Rectal smooth muscle tissue (tissue), 1 donor: ENCODE measurements at regions not wholly inside any gene's neighbourhood (a gene's known extent, or its start where the extent isn't known, plus 50 kb on each side); places are given as distances from the start of the nearest gene placed in this dataset.

Experiments used
- H3K27ac ChIP-seq: one replicate; pipeline ENCODE4 v1.7.0; 2013; ENCODE audit warnings: low read depth, low read length, inconsistent platforms
- H3K27me3 ChIP-seq: one replicate; pipeline ENCODE4 v1.7.0; 2013; ENCODE audit warnings: low read length; ENCODE audit not compliant: control insufficient read depth, insufficient read depth
- H3K36me3 ChIP-seq: one replicate; pipeline ENCODE4 v1.7.0; 2013; ENCODE audit warnings: low read length; ENCODE audit not compliant: control insufficient read depth, insufficient read depth
- H3K4me1 ChIP-seq: one replicate; pipeline ENCODE4 v1.7.0; 2013; ENCODE audit warnings: low read length; ENCODE audit not compliant: control insufficient read depth, insufficient read depth
- H3K4me3 ChIP-seq: one replicate; pipeline ENCODE4 v1.7.0; 2013; ENCODE audit warnings: low read length
- H3K9ac ChIP-seq: one replicate; pipeline ENCODE4 v1.7.0; 2013; ENCODE audit warnings: low read length

DNA sequence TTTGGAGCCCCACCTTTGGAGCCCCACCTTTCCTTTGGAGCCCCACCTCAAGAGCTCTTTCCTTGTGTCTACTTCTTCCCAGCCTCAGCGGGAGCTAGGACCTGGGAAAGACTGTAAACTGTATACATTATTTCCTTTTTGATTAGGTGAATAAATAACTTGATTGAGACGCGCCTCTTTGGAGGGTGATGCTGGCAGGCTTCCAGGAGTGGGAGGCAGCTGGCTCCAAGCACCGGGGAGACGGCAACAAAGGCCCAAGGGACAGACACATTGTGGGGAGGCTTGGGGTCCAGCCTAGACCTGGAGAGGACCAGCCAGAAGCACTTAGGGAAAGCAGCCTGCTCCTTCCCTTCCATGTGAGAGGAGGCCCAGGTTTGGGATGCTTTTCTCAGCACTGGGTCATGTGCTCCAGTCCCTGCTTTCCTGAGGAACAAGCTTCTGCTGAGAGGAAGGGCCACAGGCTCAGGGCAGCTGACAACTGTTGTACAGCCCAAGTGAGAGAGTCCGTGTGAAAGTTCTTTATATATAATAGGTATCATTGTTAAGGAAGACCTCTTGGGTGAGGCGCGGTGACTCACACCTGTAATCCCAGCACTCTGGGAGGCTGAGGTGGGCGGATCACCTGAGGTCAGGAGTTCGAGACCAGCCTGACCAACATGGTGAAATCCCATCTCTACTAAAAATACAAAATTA lies 297.2 kb upstream of the SLC14A2 start:
- H3K4me1 ChIP-seq: no peaks in the 10 kb centered on the region
- H3K36me3 ChIP-seq: no peaks in the 10 kb centered on the region
- no peak overlapping the region for H3K9ac ChIP-seq
- H3K4me3 ChIP-seq: no peak overlapping the region
- no peak overlapping the region for H3K27ac ChIP-seq
- H3K27me3 ChIP-seq: no peaks in the 10 kb centered on the region

DNA sequence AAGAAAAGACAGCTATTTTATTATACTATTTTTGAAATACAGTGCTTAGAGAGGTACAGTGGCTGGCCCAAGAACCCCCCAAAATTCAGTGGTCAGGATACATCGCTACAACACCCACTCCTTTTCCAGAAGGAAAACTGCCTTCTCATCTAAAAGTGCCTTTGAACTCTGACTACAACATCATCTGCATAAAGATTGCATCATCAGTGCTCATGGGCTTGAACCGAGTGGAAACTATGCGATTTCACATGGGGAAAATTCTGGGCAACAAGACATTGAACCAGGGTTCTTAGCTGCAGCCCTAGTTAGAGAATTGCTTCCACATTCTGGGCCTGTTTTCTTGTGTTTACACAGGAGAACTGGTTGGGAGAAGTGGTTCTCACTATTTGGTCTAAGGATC lies 294.6 kb upstream of the SLC14A2 start:
- no peak overlapping the region for H3K4me3 ChIP-seq
- H3K27me3 ChIP-seq: no peaks in the 10 kb centered on the region
- no peak overlapping the region for H3K9ac ChIP-seq
- no peaks in the 10 kb centered on the region for H3K4me1 ChIP-seq
- H3K36me3 ChIP-seq: no peaks in the 10 kb centered on the region
- no peak overlapping the region for H3K27ac ChIP-seq

DNA sequence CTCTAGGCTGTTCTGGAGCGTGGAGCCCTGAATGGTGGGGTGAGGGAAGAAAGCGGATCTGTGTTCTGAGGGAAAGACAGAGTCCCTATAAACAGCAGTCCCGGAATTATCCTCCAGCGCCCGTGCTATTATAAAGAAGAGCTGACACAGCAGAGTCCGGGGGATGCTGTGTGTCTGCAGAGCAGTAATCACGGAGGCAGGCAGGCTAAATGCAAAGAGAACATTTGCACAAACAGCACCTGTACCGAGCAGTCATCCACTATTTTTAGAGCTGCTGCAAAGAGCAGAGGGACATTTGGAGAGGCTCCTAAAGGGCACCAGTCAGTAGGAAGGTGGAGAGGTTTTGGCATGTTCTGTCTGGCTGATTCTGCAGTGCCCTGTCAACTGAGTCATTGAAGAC lies 293.8 kb upstream of the SLC14A2 start:
- H3K27me3 ChIP-seq: no peaks in the 10 kb centered on the region
- no peak overlapping the region for H3K9ac ChIP-seq
- no peak overlapping the region for H3K27ac ChIP-seq
- H3K36me3 ChIP-seq: no peaks in the 10 kb centered on the region
- no peak overlapping the region for H3K4me3 ChIP-seq
- H3K4me1 ChIP-seq: no peaks in the 10 kb centered on the region

DNA sequence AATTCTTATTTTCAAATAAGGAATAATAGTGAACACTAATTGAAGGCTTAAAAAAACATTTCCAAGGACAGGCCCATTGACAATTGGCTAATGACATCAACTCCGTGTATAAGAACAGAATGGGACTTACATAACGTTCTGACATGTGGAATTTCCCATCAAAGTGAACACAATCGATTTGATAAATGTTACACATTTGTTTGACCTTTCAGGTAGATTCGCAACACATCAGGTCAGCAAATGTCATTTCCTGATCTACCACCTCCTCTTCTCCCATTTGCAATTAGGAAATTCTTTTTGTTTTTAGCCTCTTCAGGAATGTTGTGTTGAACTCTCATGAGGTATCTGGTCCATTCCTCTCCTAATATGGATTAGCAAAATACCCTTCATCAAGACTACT lies 292.9 kb upstream of the SLC14A2 start:
- Histone ChIP-seq H3K36me3 (no peaks in the 10 kb centered on the region), H3K27me3 (no peaks in the 10 kb centered on the region), H3K9ac (no peak overlapping the region), H3K27ac (no peak overlapping the region), H3K4me1 (no peaks in the 10 kb centered on the region), H3K4me3 (no peak overlapping the region)

DNA sequence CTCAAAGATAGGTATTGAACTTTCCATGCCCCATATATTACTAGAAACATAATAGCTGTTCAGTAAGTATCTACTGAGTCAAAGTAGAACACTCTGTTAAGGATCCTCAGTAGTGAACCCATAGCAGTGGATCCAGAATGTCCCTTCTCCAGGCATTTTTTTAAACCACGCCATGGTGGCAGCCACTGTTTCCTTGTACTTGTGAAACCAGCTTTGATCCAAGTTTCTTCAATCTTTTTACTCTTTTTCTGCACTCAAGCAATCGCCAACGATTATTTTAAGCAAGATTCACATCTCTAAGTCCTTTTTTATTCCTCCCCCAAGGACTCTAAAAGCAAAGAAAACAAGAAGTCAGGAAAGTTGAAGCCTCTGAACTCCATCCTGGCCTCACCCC lies 291.2 kb upstream of the SLC14A2 start:
- Histone ChIP-seq H3K36me3 (no peaks in the 10 kb centered on the region), H3K4me1 (no peaks in the 10 kb centered on the region), H3K4me3 (no peak overlapping the region), H3K27ac (no peak overlapping the region), H3K27me3 (no peaks in the 10 kb centered on the region), H3K9ac (no peak overlapping the region)

DNA sequence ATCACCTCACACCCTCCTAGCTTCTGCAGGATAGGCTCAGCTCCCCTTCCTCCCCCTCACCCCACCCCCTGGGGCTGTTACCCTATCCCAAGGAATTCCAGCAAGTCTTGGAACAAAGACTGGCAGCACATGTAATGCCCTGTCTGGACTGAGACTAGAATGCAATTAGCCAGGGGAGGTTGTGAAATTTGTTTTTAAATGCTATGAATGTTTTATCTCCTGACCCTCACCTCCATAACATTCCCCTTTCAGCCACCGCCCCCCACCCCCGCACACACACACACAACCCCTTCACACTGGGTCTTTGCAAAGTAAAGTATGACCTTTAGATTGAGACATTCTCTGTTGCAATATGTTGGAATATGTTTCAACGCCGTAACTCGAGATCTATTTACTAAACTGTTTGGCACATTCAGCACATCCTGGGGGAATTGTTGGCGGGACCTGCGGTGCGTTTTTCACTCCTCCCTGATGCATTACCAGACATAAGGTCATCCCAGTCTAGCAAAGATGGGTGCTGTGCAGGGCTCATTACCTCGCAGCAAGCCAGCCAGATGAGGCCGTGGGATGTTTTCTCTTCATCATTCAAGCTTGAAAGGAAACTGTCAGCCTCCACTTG lies 290.7 kb upstream of the SLC14A2 start:
- no peak overlapping the region for H3K9ac ChIP-seq
- H3K4me1 ChIP-seq: no peaks in the 10 kb centered on the region
- no peak overlapping the region for H3K27ac ChIP-seq

DNA sequence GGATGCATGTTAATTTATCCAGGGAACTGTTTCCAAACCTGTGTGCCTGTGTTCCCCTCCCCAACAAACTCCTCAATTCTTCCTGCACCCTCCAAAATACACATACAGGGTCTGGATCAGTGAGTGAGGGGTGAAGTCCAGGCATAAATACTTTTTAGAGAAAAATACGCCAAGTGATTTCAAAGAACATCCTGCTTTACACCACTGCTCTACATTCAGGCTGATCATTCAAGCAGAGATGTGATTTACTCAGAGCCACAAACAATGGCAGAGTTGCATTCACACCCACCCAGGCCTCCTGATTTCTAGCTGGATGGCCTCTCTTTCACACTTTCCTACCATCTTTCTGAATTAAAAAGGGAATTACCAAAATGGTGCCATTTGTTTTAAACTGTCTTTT lies 289.5 kb upstream of the SLC14A2 start:
- Histone ChIP-seq H3K27me3 (no peaks in the 10 kb centered on the region), H3K9ac (no peak overlapping the region), H3K36me3 (no peaks in the 10 kb centered on the region), H3K4me1 (no peaks in the 10 kb centered on the region), H3K27ac (no peak overlapping the region), H3K4me3 (no peak overlapping the region)

More for the DNA sequence above, 290.7 kb upstream of the SLC14A2 start:
- no peak overlapping the region for H3K4me3 ChIP-seq
- no peaks in the 10 kb centered on the region for H3K36me3 ChIP-seq
- no peaks in the 10 kb centered on the region for H3K27me3 ChIP-seq

DNA sequence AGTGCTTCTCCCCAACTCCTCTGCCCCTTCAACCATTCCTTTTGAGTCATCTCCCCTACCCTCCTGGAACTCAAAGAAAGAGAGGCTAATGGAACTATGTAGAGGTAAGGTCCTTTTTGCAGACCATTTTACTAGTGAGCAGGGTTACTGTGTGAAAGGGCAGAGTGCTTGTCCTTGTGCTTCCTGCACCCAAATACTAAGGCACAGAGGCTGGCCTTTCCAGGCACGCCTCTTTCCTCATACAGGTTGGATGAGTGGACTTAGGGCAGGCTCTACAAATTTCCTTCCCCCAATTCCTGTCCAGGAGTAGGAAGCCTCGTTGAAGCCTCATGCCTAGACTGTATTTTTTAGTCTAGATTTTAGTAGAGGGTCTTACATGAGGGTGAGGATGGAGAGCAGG lies 288.8 kb upstream of the SLC14A2 start:
- Histone ChIP-seq H3K27ac (no peak overlapping the region), H3K9ac (no peak overlapping the region), H3K4me1 (no peaks in the 10 kb centered on the region), H3K4me3 (no peak overlapping the region), H3K27me3 (no peaks in the 10 kb centered on the region), H3K36me3 (no peaks in the 10 kb centered on the region)

DNA sequence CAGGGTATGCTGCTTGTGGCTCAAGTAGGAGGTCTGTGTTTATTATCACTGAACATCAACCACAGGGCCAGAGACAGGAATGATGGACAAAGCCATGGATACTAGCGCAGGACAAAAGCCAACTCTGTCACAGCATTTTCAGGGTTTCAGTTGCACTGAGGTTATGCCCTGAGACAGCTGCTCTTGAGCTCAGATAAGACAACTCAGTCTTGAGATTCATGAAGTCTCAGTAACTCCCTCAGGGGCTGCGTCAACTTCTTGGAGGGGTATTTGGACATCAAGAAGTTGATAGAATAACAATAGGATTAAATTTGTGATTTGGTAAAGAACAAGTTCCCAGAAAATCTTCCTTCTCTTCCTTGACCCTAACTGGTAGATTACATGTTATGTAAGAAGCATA lies 287.0 kb upstream of the SLC14A2 start:
- Histone ChIP-seq H3K9ac (no peak overlapping the region), H3K27ac (no peak overlapping the region), H3K27me3 (no peaks in the 10 kb centered on the region)

DNA sequence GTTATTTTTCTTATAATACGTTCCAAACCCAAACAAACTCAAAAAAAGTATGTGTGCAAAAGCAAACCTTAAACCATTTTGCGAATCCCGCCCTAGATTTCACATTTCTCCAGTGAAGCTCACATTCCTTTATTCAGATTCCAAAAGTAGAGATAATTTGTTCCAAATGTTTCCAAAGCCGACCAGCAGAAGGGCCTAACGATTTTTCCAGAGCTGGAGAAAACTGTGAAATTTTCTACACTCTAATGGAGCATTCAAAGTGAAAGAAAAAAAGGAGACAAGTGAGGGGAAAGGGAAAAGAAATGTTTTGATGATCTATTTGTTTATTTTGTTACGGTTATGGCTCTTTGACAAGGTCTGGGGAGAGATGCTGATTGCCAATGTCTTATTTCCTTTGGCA lies 286.5 kb upstream of the SLC14A2 start:
- Histone ChIP-seq H3K9ac (no peak overlapping the region), H3K4me1 (no peaks in the 10 kb centered on the region), H3K36me3 (no peaks in the 10 kb centered on the region), H3K4me3 (no peak overlapping the region), H3K27ac (no peak overlapping the region), H3K27me3 (no peaks in the 10 kb centered on the region)

More for the DNA sequence above, 287.0 kb upstream of the SLC14A2 start:
- Histone ChIP-seq H3K36me3 (no peaks in the 10 kb centered on the region), H3K4me1 (no peaks in the 10 kb centered on the region), H3K4me3 (no peak overlapping the region)

DNA sequence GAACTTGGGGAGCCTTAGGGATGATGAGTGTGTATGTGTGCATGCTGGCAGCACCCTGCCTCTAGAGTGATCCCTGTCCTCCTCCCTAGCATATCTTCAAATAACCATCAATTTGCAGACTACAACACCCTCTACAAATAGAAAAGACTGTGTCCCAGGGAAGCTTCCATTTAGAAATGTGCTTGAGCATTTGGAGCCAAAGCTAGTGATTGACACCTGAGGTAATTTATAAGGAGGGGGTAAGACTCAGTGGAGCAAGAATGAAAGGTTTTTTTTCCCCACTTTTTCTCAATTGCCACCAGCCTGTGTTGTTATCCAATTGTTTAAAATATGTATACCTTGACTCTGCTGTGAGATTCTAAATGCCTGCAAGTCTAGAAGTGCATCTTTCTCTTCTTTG lies 286.0 kb upstream of the SLC14A2 start:
- Histone ChIP-seq H3K27me3 (no peaks in the 10 kb centered on the region), H3K27ac (no peak overlapping the region), H3K4me1 (no peaks in the 10 kb centered on the region), H3K4me3 (no peak overlapping the region), H3K9ac (no peak overlapping the region), H3K36me3 (no peaks in the 10 kb centered on the region)

DNA sequence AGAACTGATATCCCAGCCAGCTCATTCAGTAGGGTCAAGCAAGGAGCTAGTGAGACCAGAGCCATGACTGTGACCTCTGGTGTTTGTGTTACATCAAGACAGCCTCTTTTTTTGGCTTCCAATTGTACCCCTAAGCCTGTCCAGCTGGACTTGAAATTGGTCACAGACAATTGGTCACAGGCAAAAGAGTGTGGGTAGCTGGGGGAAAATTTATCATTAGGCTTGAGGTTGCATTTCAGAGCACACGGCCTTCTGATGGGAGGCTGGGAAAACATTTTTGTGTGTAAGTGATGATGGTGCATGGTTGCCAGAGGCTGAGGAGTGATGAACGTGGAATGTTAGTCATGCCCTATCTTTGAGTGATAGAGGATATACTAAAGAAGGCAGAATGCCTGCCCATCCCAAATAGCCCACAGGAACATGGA lies 285.1 kb upstream of the SLC14A2 start:
- H3K36me3 ChIP-seq: no peaks in the 10 kb centered on the region
- no peaks in the 10 kb centered on the region for H3K4me1 ChIP-seq
- H3K4me3 ChIP-seq: no peak overlapping the region
- no peak overlapping the region for H3K9ac ChIP-seq
- no peak overlapping the region for H3K27ac ChIP-seq
- H3K27me3 ChIP-seq: no peaks in the 10 kb centered on the region

DNA sequence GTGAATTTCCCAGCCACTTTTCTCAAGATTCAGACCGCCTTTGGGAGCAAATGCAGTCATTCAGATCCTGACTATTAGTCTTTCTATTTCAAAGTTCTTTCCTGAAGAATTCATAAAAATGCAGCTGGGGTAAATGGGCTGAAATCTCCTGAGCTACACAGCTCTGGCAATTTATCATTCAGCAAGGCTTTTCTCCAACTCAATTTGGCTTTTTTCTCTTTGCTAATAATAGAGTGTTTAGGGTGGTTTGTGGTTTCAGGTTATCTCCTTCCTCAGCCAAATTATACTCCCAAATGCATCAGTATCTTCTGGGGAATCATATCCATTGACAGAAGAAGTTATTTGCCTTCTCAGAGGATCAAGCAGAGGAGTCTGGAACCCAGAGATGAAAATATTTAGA lies 282.4 kb upstream of the SLC14A2 start:
- Histone ChIP-seq H3K36me3 (no peaks in the 10 kb centered on the region), H3K27ac (no peak overlapping the region), H3K4me3 (no peak overlapping the region), H3K27me3 (no peaks in the 10 kb centered on the region), H3K9ac (no peak overlapping the region), H3K4me1 (no peaks in the 10 kb centered on the region)
